DND-41 (cell line): ENCODE measurements at regions not wholly inside any gene's neighbourhood (a gene's known extent, or its start where the extent isn't known, plus 50 kb on each side); places are given as distances from the start of the nearest gene placed in this dataset.

Source experiments
- ATAC-seq: fragments of 200-7000 bp; cut with Tn5 transposase; 3 replicates; pipeline ENCODE4 v1.9.1; 2021; ENCODE audit warnings: low read depth; ENCODE audit not compliant: insufficient read depth
- DNase-seq: peaks from one replicate; pipeline ENCODE4 v3.0.0-alpha.2; 2020
- H2AFZ ChIP-seq: 2 replicates; pipeline ENCODE4 v1.6.0; 2012; ENCODE audit warnings: low read depth, low read length
- H3K27ac ChIP-seq: 2 replicates; pipeline ENCODE4 v1.5.1; 2012; ENCODE audit warnings: low read length, inconsistent platforms
- H3K27me3 ChIP-seq: fragments of 200-600 bp; sonication (generic); 2 replicates; pipeline ENCODE4 v1.6.0; 2012; ENCODE audit warnings: low read length, mild to moderate bottlenecking, inconsistent platforms; ENCODE audit not compliant: insufficient read depth, poor library complexity
- H3K36me3 ChIP-seq: 2 replicates; pipeline ENCODE4 v1.5.1; 2012; ENCODE audit warnings: low read length, inconsistent platforms; ENCODE audit not compliant: insufficient read depth
- H3K4me1 ChIP-seq: 2 replicates; pipeline ENCODE4 v1.5.1; 2012; ENCODE audit warnings: mild to moderate bottlenecking, low read length; ENCODE audit not compliant: insufficient read depth
- H3K4me2 ChIP-seq: 2 replicates; pipeline ENCODE4 v1.6.0; 2012; ENCODE audit warnings: mild to moderate bottlenecking, moderate library complexity, low read length, inconsistent platforms; ENCODE audit not compliant: insufficient read depth
- H3K4me3 ChIP-seq, 2 experiments: fragments of 200-600 bp in 1 of 2; shearing (Covaris generic) in 1 of 2; 2 replicates each; pipeline ENCODE4 v1.5.1; 2012 to 2016; ENCODE audit warnings: inconsistent platforms in 2 of 2, low read length in 2 of 2, mild to moderate bottlenecking in 2 of 2, low read depth in 1 of 2, moderate library complexity in 1 of 2
- H3K79me2 ChIP-seq: 2 replicates; pipeline ENCODE4 v1.6.0; 2012; ENCODE audit warnings: low read length, inconsistent platforms; ENCODE audit not compliant: insufficient read depth
- H3K9ac ChIP-seq: 2 replicates; pipeline ENCODE4 v1.6.0; 2012; ENCODE audit warnings: low read depth, mild to moderate bottlenecking, inconsistent platforms, low read length, moderate library complexity
- H3K9me3 ChIP-seq: 2 replicates; pipeline ENCODE4 v1.5.1; 2012; ENCODE audit warnings: low read length, moderate library complexity, mild to moderate bottlenecking, inconsistent platforms; ENCODE audit not compliant: insufficient read depth, severe bottlenecking
- H4K20me1 ChIP-seq: 2 replicates; pipeline ENCODE4 v1.6.0; 2012; ENCODE audit warnings: low read length; ENCODE audit not compliant: insufficient read depth
- EZH2 ChIP-seq: IDR thresholded peaks from 3 replicates; pipeline ENCODE4 v1.6.1; 2012; ENCODE audit warnings: borderline replicate concordance, low read depth, mild to moderate bottlenecking, moderate library complexity, low read length, inconsistent platforms; ENCODE audit not compliant: severe bottlenecking
- TF ChIP-seq, protein P1 (sequence below): IDR thresholded peaks from 2 replicates; pipeline ENCODE4 v1.5.1; 2012; ENCODE audit warnings: borderline replicate concordance, low read length, moderate library complexity, mild to moderate bottlenecking; ENCODE audit not compliant: poor library complexity, severe bottlenecking; ENCODE audit errors: extremely low read depth

DNA sequence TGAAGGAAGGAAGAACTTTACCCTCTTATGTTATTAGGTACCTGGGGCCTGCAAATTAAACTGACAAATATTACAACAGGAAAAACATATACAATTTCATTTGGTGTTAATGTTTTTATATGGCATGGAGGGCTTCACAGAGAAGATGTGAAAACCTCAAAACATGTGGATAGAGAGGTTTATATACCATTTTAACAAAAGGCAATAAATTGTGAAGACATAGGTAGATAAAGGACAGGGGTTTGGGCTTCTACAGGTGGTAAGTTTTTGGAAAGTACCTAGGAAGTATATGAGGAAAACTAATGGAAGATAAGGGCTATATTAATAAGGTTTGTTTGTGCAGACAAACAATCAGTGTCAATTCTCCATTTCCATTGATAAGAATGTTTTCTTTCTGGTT is 95.1 kb upstream of the ATF7IP start:
- TF ChIP-seq, protein P1, sequence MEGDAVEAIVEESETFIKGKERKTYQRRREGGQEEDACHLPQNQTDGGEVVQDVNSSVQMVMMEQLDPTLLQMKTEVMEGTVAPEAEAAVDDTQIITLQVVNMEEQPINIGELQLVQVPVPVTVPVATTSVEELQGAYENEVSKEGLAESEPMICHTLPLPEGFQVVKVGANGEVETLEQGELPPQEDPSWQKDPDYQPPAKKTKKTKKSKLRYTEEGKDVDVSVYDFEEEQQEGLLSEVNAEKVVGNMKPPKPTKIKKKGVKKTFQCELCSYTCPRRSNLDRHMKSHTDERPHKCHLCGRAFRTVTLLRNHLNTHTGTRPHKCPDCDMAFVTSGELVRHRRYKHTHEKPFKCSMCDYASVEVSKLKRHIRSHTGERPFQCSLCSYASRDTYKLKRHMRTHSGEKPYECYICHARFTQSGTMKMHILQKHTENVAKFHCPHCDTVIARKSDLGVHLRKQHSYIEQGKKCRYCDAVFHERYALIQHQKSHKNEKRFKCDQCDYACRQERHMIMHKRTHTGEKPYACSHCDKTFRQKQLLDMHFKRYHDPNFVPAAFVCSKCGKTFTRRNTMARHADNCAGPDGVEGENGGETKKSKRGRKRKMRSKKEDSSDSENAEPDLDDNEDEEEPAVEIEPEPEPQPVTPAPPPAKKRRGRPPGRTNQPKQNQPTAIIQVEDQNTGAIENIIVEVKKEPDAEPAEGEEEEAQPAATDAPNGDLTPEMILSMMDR = no peak
- TF ChIP-seq EZH2 = no peak
- H3K9me3 ChIP-seq = no peaks in the 10 kb centered on the region
- H3K9ac ChIP-seq = no peak overlapping the region
- DNase-seq (no peak), ATAC-seq (no peak)
- no peak overlapping the region for H3K27ac ChIP-seq
- no peaks in the 10 kb centered on the region for H3K27me3 ChIP-seq
- no peaks in the 10 kb centered on the region for H3K36me3 ChIP-seq
- H2AFZ ChIP-seq = no peak overlapping the region
- no peaks in the 10 kb centered on the region for H3K4me1 ChIP-seq
- no peaks in the 10 kb centered on the region for H4K20me1 ChIP-seq
- no peak overlapping the region for H3K4me3 ChIP-seq
- no peaks in the 10 kb centered on the region for H3K79me2 ChIP-seq
- H3K4me2 ChIP-seq = no peak overlapping the region

DNA sequence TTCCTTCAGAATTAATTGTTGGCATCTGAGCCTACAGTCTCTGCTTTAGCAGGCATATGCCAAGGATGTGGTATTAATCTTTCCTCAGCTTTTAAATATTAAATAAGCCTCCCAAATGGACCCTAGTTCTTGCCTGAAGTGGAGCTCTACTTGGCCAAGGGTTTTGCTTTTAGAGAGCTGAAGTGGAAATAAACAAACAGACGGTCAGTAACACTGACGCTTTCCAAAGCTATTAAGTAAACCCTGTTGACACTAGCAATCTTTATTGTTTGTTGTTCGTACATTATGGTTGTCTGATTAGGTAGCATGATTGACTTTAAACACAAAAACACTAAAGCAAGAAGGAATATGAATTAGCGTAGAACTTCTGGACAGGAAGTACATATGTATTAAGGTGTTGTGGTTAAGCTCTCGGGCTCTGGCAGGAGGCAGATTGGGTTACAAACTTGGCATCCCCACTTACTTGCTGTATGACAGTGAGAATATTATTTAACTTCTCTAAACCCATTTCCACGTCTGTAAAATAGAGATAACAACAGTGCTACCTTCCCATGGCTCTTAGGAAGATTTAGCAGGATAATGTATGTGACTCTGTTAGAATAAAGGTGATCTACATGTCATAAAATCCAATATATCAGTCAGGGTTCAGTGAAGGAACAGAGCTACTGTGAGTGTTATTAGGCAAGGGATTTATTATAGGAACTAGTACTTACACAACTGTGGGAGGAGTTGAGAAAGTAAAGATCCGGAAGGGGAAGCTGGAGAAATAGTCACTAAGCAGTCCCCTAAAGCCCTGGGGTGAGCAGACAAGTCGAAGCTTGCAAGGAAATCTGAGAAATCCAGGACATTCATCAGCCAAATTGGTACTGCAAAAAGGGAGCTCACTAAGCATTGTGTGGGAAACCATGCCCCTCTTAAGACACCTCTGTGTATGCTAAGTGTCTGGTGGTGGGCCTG is 92.2 kb upstream of the ATF7IP start:
- no peaks in the 10 kb centered on the region for H3K4me1 ChIP-seq
- no peaks in the 10 kb centered on the region for H3K36me3 ChIP-seq
- ATAC-seq = no peak
- no peak overlapping the region for H3K4me2 ChIP-seq
- H3K9me3 ChIP-seq = no peaks in the 10 kb centered on the region
- H2AFZ ChIP-seq = no peak overlapping the region
- no peak overlapping the region for H3K27ac ChIP-seq
- H3K27me3 ChIP-seq = no peaks in the 10 kb centered on the region
- no peak overlapping the region for H3K9ac ChIP-seq
- no peak overlapping the region for H3K4me3 ChIP-seq
- TF ChIP-seq, protein P1 = no peak
- no peak for TF ChIP-seq EZH2
- no peak for DNase-seq
- H4K20me1 ChIP-seq = no peaks in the 10 kb centered on the region
- no peaks in the 10 kb centered on the region for H3K79me2 ChIP-seq

DNA sequence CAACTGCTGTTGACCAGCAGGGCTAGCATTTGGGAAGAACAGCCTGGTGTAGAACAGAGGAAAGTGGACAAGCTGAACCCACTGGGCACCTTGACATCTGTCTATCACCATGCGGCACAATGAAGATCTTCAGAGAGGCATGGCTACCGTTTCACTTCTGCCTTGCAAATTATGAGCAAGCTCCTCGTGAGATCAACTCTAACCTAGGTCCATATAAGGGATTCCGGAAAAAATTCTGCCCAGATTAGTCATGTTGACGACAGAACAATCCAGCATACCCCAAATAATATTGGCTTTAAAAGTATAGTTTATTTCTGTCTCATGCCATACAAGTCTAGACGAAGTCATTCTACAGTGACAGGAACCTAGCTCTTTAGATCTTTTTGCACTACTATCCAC is 91.6 kb upstream of the ATF7IP start:
- H4K20me1 ChIP-seq = no peaks in the 10 kb centered on the region
- H3K27ac ChIP-seq = no peak overlapping the region
- no peak for ATAC-seq
- no peaks in the 10 kb centered on the region for H3K27me3 ChIP-seq
- TF ChIP-seq, protein P1 = no peak
- TF ChIP-seq EZH2 = no peak
- no peaks in the 10 kb centered on the region for H3K4me1 ChIP-seq
- H3K36me3 ChIP-seq = no peaks in the 10 kb centered on the region
- H3K4me2 ChIP-seq = no peak overlapping the region
- no peak for DNase-seq
- no peaks in the 10 kb centered on the region for H3K79me2 ChIP-seq
- H3K9ac ChIP-seq = no peak overlapping the region
- no peaks in the 10 kb centered on the region for H3K9me3 ChIP-seq
- no peak overlapping the region for H2AFZ ChIP-seq
- H3K4me3 ChIP-seq = no peak overlapping the region
